ENCODE measurements at regions not wholly inside any gene's neighbourhood (a gene's known extent, or its start where the extent isn't known, plus 50 kb on each side); places are given as distances from the start of the nearest gene placed in this dataset.

DNA sequence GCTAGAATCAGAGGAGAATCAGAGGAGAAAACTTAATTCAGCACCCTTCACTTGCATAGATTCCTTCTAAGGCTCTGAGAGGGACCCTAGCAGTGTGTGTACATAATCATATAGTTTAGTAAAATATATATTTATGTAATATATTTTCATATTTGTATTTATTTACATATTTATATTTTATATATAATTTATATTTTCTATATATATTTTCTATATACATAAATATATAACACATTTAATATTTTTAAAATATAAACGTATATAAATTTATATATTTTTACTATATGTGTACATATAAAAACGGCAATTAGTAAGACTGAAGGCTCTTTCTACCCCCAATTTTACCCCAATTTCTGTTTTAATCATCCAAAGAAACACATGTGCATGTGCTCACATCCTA is 80.3 kb downstream of the NXPE2 start:
- Mint-ChIP-seq H3K27ac (no peak overlapping the region), H3K36me3 (no peaks in the 10 kb centered on the region), H3K9me3 (no peaks in the 10 kb centered on the region), H3K4me3 (no peak overlapping the region), H3K4me1 (no peaks in the 10 kb centered on the region), H3K27me3 (peaks cover 7% of the 10 kb centered on the region)
- no peak for DNase-seq (ENCODE audit: low spot score in 2 of 2)
- ATAC-seq (ENCODE audit: low read depth), result no peak

DNA sequence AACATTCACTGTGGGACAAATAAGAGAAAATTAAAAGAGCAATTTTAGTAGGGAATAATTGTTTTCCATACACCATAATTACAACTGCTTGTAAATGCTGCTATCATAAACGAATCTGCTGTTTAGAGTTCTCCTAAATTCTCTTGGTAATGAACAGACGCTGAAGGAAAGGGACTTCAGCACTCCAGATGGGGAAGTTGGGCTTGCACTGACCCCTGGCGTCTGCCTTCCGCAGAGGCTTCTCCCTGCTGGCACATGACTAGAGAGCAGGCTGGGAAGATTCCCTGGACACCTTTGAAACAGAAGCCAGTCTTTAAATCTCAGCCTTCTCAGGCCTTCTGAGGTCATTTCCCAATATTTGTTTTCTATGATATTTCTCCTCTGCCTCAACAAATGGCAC is 84.1 kb downstream of the NXPE2 start:
- Mint-ChIP-seq H3K27me3 (peaks cover 11% of the 10 kb centered on the region), H3K4me1 (no peaks in the 10 kb centered on the region), H3K36me3 (no peaks in the 10 kb centered on the region), H3K4me3 (no peak overlapping the region), H3K27ac (no peak overlapping the region), H3K9me3 (peaks cover 2% of the 10 kb centered on the region)
- no peak for ATAC-seq (ENCODE audit: low read depth)
- DNase-seq (ENCODE audit: low spot score in 2 of 2), result no peak

DNA sequence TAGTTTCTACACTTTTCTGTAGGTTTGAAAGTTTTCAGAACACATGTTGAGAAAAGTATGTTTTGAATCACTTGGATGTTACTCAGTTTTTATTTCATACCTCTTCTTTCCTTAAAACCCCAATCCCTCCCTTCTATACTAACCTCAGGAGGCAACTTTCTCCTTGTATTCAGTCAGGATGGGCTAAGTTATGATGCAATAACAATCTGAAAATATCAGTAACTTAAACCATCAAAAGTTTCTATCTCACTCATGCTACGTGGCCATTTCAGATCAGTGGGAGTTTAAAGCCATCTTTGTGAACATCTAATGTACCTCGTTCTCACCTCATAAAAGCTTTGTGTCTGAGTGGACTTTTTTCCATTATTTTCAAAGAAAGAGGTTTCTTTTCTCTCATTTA is 86.2 kb downstream of the NXPE2 start:
- H3K36me3 Mint-ChIP-seq, result no peaks in the 10 kb centered on the region
- ATAC-seq (ENCODE audit: low read depth) (no peak), DNase-seq (ENCODE audit: low spot score in 2 of 2) (no peak)
- no peak overlapping the region for H3K27ac Mint-ChIP-seq
- peaks cover 2% of the 10 kb centered on the region for H3K9me3 Mint-ChIP-seq
- H3K4me3 Mint-ChIP-seq, result no peak overlapping the region
- H3K27me3 Mint-ChIP-seq, result peaks cover 11% of the 10 kb centered on the region
- no peaks in the 10 kb centered on the region for H3K4me1 Mint-ChIP-seq

DNA sequence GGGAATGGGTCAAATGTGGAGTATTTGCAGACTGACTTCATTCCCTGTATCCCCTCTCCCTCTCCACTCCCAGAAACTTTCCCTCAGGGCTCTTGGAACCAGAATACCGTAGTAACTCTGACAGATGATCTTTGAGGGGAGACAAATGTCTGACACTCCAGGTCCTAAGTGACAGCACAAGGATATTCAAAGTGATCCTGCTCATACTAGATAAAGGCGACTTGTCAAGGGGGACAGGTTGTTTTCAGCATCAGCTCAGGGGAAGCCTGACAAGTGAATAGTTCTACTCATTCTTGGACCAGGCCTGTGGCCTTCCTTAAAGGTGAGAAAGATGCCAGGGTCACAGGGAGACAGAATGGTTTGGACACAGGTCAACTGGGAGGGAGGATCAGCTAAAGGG is 92.8 kb downstream of the NXPE2 start:
- DNase-seq (ENCODE audit: low spot score in 2 of 2), result no peak
- Mint-ChIP-seq H3K27ac (no peak overlapping the region), H3K9me3 (peaks cover 2% of the 10 kb centered on the region), H3K4me3 (no peak overlapping the region), H3K27me3 (peaks cover 8% of the 10 kb centered on the region), H3K4me1 (no peaks in the 10 kb centered on the region), H3K36me3 (no peaks in the 10 kb centered on the region)
- ATAC-seq (ENCODE audit: low read depth), result no peak

DNA sequence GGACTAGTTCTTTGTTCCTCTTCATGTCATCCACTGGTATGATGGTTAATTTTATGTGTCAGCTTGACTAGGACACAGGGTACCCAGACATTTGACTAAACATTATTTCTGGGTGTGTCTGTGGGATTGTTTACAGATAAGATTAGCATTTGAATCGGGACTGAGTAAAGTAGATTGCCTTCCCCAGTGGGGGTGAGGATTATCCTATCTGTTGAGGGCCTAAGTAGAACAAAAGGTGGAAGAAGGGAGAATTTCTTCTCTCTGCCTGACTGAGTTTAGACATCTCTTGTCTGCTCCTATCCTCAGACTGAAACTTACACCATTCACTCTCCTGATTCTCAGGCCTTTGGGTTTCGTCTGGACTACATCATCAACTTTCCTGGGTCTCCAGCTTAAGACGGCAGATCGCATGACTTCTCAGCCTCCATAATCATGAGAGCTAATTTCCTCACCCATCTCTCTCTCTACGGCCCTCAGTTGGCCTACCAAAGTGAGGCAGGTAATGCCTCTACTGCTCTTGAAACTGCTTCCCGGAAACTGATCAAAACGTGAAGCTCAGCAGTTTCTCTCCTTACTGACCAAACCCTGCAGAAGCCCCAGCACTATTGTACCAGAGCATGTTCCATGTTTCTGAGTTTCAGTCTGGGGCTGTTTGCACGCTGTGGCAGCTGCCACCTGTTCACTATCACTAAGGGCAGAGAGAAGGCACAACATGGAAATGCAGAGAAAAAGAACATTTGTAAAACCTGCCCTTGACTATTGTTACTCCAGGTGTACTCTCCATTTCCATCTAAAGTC is 95.4 kb downstream of the NXPE2 start:
- H3K4me1 Mint-ChIP-seq, result no peaks in the 10 kb centered on the region
- H3K4me3 Mint-ChIP-seq, result no peak overlapping the region
- H3K36me3 Mint-ChIP-seq, result no peaks in the 10 kb centered on the region
- DNase-seq (ENCODE audit: low spot score in 2 of 2) (no peak), ATAC-seq (ENCODE audit: low read depth) (no peak)
- H3K27me3 Mint-ChIP-seq, result peaks cover 6% of the 10 kb centered on the region
- no peak overlapping the region for H3K27ac Mint-ChIP-seq
- H3K9me3 Mint-ChIP-seq, result no peaks in the 10 kb centered on the region

DNA sequence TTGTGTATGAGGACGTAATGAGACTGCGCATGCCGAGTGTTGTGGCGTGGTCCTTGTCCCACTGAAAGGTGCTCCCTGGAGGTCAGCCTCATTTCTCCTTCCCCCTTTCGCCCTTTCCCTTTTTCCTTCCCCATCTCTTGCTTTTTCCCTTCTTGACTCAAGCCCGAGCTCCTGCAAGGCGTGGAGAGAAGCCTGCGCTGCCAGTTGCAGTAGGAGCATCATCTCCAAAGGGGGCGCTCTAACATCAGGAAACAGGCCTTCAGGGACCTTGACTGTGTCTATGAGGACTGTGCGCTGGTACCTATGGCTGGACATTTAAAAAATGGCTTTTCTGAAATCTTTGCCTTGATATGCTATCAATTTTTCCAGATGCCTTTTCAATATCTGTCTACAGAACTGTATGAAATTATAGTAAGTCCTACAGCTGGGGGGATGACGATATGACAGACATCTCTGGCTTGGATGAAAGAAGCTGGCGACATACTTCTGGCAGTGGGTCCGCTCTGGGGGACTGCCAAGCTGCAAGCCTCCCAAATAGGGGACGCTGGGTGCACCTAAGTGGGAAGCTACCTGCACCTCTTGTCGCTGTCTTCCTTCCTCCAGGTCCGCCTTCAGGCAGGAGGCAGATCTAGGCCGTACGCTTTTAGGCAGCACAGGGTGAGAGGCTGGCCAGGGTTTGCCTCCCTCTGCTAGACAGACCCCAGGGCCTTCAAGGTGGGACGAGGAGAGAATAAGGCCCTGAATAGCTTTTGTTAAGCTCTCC is 96.5 kb downstream of the NXPE2 start:
- Mint-ChIP-seq H3K4me1 (no peaks in the 10 kb centered on the region), H3K4me3 (no peak overlapping the region), H3K36me3 (no peaks in the 10 kb centered on the region), H3K9me3 (no peaks in the 10 kb centered on the region), H3K27me3 (peaks cover 6% of the 10 kb centered on the region), H3K27ac (no peak overlapping the region)
- ATAC-seq (ENCODE audit: low read depth), result no peak
- DNase-seq (ENCODE audit: low spot score in 2 of 2), result no peak

DNA sequence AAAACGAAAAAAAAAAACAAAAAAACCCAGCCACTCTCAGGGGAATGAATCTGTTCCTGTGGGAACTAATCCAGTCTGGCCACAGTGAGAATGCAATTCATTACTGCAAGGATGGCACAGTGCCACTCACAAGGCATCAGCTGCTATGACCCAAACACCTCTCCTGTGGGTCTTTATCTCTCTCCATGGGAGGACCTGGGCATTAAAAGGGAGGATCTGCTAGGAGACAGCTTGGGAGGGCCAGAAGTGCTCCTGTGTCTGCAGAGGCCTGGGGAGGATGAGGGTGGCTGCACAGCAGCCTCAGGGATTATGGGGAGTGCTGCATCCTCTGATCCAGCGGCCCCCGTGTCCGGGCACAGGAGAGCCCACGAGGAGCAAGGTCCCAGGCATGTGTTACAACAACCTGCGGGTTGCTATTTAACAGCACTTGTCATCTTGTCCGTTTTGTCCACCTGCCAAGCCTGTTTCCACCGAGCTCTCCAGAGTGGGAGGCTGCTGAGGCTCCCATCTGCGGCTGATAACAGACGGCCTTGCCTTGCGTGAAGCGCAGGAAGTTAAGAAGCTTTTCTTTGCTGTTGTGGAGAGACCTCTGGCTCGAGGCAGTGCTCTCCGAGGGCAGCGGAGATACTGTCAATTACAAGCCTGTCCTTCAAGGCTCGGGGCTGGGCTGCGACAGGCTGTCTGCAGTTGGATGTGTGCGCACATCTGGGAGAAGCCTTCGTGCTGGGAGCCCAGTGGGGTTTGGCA is 97.7 kb downstream of the NXPE2 start:
- Mint-ChIP-seq H3K4me1 (no peaks in the 10 kb centered on the region), H3K27me3 (peaks cover 6% of the 10 kb centered on the region), H3K36me3 (no peaks in the 10 kb centered on the region), H3K4me3 (no peak overlapping the region), H3K9me3 (no peaks in the 10 kb centered on the region), H3K27ac (no peak overlapping the region)
- ATAC-seq (ENCODE audit: low read depth) (no peak), DNase-seq (ENCODE audit: low spot score in 2 of 2) (no peak)

DNA sequence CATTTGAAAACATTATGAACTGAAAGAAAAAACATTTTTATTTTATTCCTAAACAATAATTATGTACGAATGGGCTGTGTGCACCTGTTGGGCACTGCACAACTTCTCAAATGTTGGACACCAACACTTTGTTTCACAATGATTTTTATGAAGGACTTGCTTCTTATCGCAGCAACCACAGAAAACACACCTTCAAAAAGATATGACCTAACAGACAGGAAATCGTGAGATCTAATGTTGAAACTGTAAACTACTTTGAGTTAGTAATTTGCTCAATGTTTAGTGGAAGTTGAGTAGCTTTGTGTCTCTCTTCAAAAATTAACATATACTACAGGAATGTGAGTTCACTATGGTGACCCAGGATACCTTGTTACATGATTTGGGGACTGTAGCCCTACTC is 98.6 kb downstream of the NXPE2 start:
- H3K36me3 Mint-ChIP-seq, result no peaks in the 10 kb centered on the region
- no peak for ATAC-seq (ENCODE audit: low read depth)
- H3K4me1 Mint-ChIP-seq, result no peaks in the 10 kb centered on the region
- H3K4me3 Mint-ChIP-seq, result no peak overlapping the region
- H3K27me3 Mint-ChIP-seq, result peaks cover 6% of the 10 kb centered on the region
- no peak overlapping the region for H3K27ac Mint-ChIP-seq
- DNase-seq (ENCODE audit: low spot score in 2 of 2), result no peak
- no peaks in the 10 kb centered on the region for H3K9me3 Mint-ChIP-seq

DNA sequence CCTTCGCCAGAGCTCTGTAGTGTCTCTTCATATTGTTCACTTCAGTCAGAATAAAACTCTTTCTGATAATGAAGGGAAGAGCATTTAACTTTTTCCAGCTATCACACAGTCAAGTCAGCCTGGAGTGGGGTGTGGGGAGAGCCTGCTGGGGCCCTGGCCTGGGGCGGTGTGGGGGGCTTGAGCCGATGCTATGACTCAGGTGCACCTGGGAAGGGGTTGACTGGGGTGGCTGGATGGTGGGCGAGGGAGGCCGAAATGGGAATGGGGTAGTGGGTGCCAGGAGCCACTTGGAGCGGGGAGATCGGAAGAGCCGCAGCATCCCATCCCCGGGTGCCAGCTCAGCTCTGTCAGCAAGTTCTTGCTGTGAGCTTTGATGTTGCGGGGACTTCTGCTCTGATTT is 100.9 kb downstream of the NXPE2 start:
- Mint-ChIP-seq H3K27ac (no peak overlapping the region), H3K4me1 (no peaks in the 10 kb centered on the region), H3K4me3 (no peak overlapping the region), H3K9me3 (no peaks in the 10 kb centered on the region), H3K27me3 (peaks cover 2% of the 10 kb centered on the region), H3K36me3 (no peaks in the 10 kb centered on the region)
- no peak for DNase-seq (ENCODE audit: low spot score in 2 of 2)
- ATAC-seq (ENCODE audit: low read depth), result no peak

DNA sequence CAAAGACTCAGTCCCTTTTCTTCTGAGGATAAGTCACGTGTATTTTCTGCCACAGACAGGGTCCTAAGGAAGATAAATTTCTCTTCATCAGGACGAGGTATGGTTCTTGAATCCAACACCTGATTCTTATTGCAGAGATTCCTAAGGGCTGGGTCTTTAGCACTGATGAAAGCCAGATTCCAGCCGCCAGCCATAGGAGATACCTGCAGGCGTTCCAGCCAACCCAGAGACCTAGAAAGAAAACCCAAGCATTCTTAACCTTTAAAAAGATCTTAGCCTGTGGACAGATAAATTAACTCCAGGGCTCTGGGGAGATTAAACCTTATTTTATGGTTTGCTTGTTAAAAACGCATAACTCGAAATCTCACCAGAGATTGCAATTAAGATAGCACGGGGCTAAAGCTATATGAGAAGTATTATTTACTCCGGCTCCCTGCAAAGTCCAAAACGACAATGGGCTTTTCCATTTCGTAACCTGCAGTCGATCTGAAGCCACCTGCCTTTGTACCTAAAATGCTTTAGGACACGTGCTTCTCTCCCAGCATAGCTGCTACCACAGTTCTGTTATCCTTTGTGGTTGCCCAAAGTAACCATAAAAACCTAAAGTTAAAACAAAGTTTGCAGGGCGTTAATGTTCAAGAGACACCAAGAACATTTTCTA is 104.5 kb downstream of the NXPE2 start:
- H3K36me3 Mint-ChIP-seq, result no peaks in the 10 kb centered on the region
- DNase-seq (ENCODE audit: low spot score in 2 of 2), result no peak
- H3K27ac Mint-ChIP-seq, result no peak overlapping the region
- peaks cover 2% of the 10 kb centered on the region for H3K27me3 Mint-ChIP-seq
- no peak for ATAC-seq (ENCODE audit: low read depth)
- H3K4me1 Mint-ChIP-seq, result no peaks in the 10 kb centered on the region
- no peak overlapping the region for H3K4me3 Mint-ChIP-seq
- no peaks in the 10 kb centered on the region for H3K9me3 Mint-ChIP-seq

DNA sequence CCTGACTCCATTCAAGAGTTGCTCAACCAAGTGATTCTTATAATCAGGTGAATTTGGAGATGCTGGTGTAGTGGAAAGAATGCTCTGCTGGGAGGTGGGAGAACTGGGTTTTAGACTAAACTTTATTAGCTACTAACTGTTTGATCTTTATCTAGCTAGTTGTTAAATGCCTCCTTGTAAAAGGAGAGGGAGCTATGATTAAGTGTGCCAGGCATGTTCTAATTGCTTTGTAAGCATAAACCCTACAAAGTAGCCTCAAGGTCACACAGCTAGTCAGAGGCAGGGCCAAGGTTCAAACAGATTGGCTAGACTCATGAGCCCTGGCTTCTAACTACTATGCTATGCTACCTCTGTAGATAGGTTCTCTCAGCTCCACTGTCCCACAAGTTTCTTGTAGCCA is 105.5 kb downstream of the NXPE2 start:
- no peak overlapping the region for H3K4me3 Mint-ChIP-seq
- ATAC-seq (ENCODE audit: low read depth) (no peak), DNase-seq (ENCODE audit: low spot score in 2 of 2) (no peak)
- no peak overlapping the region for H3K27ac Mint-ChIP-seq
- no peaks in the 10 kb centered on the region for H3K9me3 Mint-ChIP-seq
- no peaks in the 10 kb centered on the region for H3K4me1 Mint-ChIP-seq
- H3K27me3 Mint-ChIP-seq, result peaks cover 4% of the 10 kb centered on the region
- no peaks in the 10 kb centered on the region for H3K36me3 Mint-ChIP-seq

DNA sequence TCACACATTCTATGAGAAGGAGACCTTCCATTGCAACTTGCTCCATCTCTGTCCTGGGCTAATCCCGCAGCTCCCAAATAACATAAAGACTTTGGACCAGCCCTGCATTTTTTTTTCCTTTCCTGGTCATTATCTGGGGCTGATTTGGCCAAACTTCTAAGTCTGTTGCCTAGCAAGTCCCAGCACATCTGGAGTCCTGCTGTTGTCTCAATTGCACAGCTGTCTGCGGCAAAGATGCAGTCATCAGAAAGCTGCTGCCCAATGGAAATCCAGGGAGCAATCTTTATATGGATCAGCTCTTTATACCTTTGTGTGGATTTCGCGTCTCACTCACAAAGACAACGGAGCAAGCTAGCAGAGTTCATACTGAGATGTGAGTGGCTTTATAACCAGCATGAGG is 105.9 kb downstream of the NXPE2 start:
- Mint-ChIP-seq H3K4me1 (no peaks in the 10 kb centered on the region), H3K27ac (no peak overlapping the region), H3K36me3 (no peaks in the 10 kb centered on the region), H3K27me3 (peaks cover 4% of the 10 kb centered on the region), H3K9me3 (no peaks in the 10 kb centered on the region), H3K4me3 (no peak overlapping the region)
- DNase-seq (ENCODE audit: low spot score in 2 of 2), result no peak
- ATAC-seq (ENCODE audit: low read depth), result no peak

DNA sequence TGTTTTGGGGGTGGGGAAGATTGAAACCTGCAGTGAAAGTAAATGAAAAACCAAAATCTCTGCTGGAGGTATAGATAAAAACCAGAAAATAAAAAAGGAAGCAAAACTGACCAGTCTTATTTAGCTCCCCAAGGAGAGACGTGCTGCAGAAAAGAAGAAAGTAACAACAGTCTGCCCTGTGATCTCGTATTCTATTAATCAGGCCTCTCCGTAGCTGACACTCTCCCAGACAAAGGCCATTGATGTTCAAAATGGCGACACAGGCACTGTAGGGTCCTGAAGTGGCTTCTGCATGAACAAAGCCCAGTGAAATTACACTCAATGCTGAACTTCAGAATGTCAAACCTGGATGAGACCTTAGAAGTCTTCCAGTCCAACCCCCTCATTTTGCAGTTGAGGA is 106.6 kb downstream of the NXPE2 start:
- no peaks in the 10 kb centered on the region for H3K9me3 Mint-ChIP-seq
- DNase-seq (ENCODE audit: low spot score in 2 of 2) (no peak), ATAC-seq (ENCODE audit: low read depth) (no peak)
- H3K36me3 Mint-ChIP-seq, result no peaks in the 10 kb centered on the region
- no peaks in the 10 kb centered on the region for H3K4me1 Mint-ChIP-seq
- H3K27ac Mint-ChIP-seq, result no peak overlapping the region
- H3K4me3 Mint-ChIP-seq, result no peak overlapping the region
- H3K27me3 Mint-ChIP-seq, result peaks cover 6% of the 10 kb centered on the region

DNA sequence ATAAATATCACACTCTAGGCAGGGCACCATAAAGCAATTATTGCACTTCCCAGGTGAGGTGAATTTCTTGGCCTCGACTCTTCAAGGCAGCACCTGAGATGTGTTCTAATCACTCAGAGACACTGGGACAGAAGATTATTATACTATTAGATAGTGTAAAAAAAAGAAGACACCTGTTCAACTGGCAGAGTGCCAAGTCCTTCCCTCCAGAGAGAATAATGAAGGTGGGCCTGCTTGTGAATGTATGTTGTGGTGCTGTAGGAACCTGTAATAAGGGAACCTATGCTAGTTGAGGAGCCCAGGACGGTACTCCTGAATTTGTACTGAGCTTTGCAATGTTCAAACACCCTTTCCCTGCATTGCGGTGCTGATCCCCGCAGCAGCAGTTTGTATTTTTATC is 107.5 kb downstream of the NXPE2 start:
- ATAC-seq (ENCODE audit: low read depth) (no peak), DNase-seq (ENCODE audit: low spot score in 2 of 2) (no peak)
- H3K36me3 Mint-ChIP-seq, result no peaks in the 10 kb centered on the region
- no peaks in the 10 kb centered on the region for H3K9me3 Mint-ChIP-seq
- H3K4me3 Mint-ChIP-seq, result no peak overlapping the region
- H3K27ac Mint-ChIP-seq, result no peak overlapping the region
- H3K27me3 Mint-ChIP-seq, result peaks cover 6% of the 10 kb centered on the region
- no peaks in the 10 kb centered on the region for H3K4me1 Mint-ChIP-seq
